ENCODE measurements at regions not wholly inside any gene's neighbourhood (a gene's known extent, or its start where the extent isn't known, plus 50 kb on each side); places are given as distances from the start of the nearest gene placed in this dataset.

DNA sequence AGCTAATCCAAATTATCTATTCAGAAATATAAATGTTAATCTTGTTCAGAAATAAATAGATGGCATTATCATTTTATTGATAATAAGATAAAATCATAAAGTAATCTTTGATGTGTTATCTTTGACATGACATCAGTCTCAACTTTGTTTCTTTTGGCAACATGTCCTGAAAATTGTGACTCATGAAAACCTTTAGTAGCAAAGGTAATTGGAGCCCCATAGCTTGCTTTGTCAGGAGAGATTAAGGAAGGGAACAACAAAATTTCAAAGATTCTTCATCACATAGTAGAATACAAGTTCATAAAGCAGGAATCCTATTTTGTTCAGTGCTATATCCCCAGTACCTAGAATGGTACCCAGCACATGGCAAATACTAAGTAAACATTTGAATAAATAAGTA lies 165.4 kb downstream of the KCNE4 start:
- Histone ChIP-seq H4K20me1 (ENCODE audit: insufficient read depth, low read length) (no peaks in the 10 kb centered on the region), H4K91ac (ENCODE audit: insufficient read depth, low read depth, low read length) (no peak overlapping the region), H3K23ac (ENCODE audit: low read depth, low read length) (no peak overlapping the region), H3K4me2 (ENCODE audit: low read depth, low read length) (no peak overlapping the region), H2BK120ac (ENCODE audit: low read depth, low read length) (no peak overlapping the region), H2BK5ac (ENCODE audit: low read depth, low read length, poor library complexity, severe bottlenecking) (no peak overlapping the region), H3K9me1 (ENCODE audit: insufficient read depth, low read length) (no peaks in the 10 kb centered on the region), H3K27ac (ENCODE audit: insufficient read depth, low read length) (no peak overlapping the region), H2BK20ac (ENCODE audit: low read depth, low read length) (no peak overlapping the region), H3K56ac (ENCODE audit: extremely low read depth, insufficient read depth, low read length) (no peak overlapping the region), H2BK15ac (ENCODE audit: low read depth, low read length) (no peak overlapping the region), H3K9ac (ENCODE audit: low read depth, low read length) (no peak overlapping the region), H2AFZ (replicated peaks; ENCODE audit: low read length, poor library complexity) (no peak overlapping the region), H3K4me1 (ENCODE audit: control insufficient read depth, insufficient read depth, low read length) (no peaks in the 10 kb centered on the region), H4K5ac (ENCODE audit: low read depth, low read length) (no peak overlapping the region), H3K4ac (ENCODE audit: low read depth, low read length) (no peak overlapping the region), H3K79me1 (ENCODE audit: low read depth in 1 of 2, low read length in 2 of 2) (no peaks in the 10 kb centered on the region), H4K8ac (ENCODE audit: low read depth in 2 of 2, low read length in 2 of 2) (no peak overlapping the region), H3K4me3 (ENCODE audit: insufficient read depth, low read depth, low read length) (no peak overlapping the region), H3K14ac (replicated peaks; ENCODE audit: low read depth, low read length) (no peak overlapping the region), H2AK9ac (replicated peaks; ENCODE audit: low read depth, low read length, poor library complexity) (no peak overlapping the region), H3K9me3 (ENCODE audit: control insufficient read depth, insufficient read depth, low read length) (no peaks in the 10 kb centered on the region), H3K36me3 (ENCODE audit: control insufficient read depth, insufficient read depth, low read length) (no peaks in the 10 kb centered on the region), H3K27me3 (ENCODE audit: control insufficient read depth, insufficient read depth, low read length) (peaks cover 5% of the 10 kb centered on the region; the same call in 1 of the 2 replicates), H2AK5ac (ENCODE audit: low read depth, low read length) (no peak overlapping the region), H3K18ac (ENCODE audit: low read depth, low read length) (no peak overlapping the region)
- no TSS peak for BruUV-seq (replicated peaks)
- POLR2A ChIA-PET (ENCODE audit: unreplicated experiment) = no interaction called here
- in situ Hi-C loops (cut with MboI; ENCODE audit: low sequenced_read_pairs) (no loop called here), dilution Hi-C loops (cut with HindIII; ENCODE audit: low sequenced_read_pairs, unreplicated experiment) (no loop called here), intact Hi-C loops (cut with micrococcal nuclease) (no loop called here)
- DNase-seq (no peak), ATAC-seq (ENCODE audit: low read depth) (no peak)
- TF ChIP-seq CHD1 (IDR thresholded peaks at IDR 0.05; ENCODE audit: low read depth, low read length) (no peak), BHLHE40 (IDR thresholded peaks at IDR 0.05; ENCODE audit: low read depth, low read length) (no peak), RCOR1 (IDR thresholded peaks at IDR 0.05; ENCODE audit: insufficient replicate concordance, low read length) (no peak), NFE2L2 (IDR thresholded peaks at IDR 0.05; ENCODE audit: low read depth, low read length) (no peak)
- TF ChIP-seq, protein P1, sequence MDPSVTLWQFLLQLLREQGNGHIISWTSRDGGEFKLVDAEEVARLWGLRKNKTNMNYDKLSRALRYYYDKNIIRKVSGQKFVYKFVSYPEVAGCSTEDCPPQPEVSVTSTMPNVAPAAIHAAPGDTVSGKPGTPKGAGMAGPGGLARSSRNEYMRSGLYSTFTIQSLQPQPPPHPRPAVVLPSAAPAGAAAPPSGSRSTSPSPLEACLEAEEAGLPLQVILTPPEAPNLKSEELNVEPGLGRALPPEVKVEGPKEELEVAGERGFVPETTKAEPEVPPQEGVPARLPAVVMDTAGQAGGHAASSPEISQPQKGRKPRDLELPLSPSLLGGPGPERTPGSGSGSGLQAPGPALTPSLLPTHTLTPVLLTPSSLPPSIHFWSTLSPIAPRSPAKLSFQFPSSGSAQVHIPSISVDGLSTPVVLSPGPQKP (IDR thresholded peaks at IDR 0.05; ENCODE audit: borderline replicate concordance, low read depth, low read length) = no peak
- TF ChIP-seq, protein P2, sequence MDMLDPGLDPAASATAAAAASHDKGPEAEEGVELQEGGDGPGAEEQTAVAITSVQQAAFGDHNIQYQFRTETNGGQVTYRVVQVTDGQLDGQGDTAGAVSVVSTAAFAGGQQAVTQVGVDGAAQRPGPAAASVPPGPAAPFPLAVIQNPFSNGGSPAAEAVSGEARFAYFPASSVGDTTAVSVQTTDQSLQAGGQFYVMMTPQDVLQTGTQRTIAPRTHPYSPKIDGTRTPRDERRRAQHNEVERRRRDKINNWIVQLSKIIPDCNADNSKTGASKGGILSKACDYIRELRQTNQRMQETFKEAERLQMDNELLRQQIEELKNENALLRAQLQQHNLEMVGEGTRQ (IDR thresholded peaks at IDR 0.05; ENCODE audit: low read depth, low read length) = no peak
- TF ChIP-seq, protein P3, sequence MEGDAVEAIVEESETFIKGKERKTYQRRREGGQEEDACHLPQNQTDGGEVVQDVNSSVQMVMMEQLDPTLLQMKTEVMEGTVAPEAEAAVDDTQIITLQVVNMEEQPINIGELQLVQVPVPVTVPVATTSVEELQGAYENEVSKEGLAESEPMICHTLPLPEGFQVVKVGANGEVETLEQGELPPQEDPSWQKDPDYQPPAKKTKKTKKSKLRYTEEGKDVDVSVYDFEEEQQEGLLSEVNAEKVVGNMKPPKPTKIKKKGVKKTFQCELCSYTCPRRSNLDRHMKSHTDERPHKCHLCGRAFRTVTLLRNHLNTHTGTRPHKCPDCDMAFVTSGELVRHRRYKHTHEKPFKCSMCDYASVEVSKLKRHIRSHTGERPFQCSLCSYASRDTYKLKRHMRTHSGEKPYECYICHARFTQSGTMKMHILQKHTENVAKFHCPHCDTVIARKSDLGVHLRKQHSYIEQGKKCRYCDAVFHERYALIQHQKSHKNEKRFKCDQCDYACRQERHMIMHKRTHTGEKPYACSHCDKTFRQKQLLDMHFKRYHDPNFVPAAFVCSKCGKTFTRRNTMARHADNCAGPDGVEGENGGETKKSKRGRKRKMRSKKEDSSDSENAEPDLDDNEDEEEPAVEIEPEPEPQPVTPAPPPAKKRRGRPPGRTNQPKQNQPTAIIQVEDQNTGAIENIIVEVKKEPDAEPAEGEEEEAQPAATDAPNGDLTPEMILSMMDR (conservative IDR thresholded peaks at IDR 0.05; ENCODE audit: low read depth, low read length) = no peak
- CTCF ChIA-PET = no interaction called here

All from IMR-90 (cell line).